Upper lobe of right lung (tissue), 1 donor: ENCODE measurements at regions not wholly inside any gene's neighbourhood (a gene's known extent, or its start where the extent isn't known, plus 50 kb on each side); places are given as distances from the start of the nearest gene placed in this dataset.
A peak's percentile ranks its signal among the peaks of the same experiment; 100 is the strongest.

Experiments used
- ATAC-seq: fragments of 200-7000 bp; cut with Tn5 transposase; one replicate; pipeline ENCODE4 v1.9.1; 2020; ENCODE audit warnings: mild to moderate bottlenecking, moderate library complexity
- DNase-seq: peaks from one replicate; pipeline ENCODE4 v3.0.0-alpha.2; 2020
- H3K27ac ChIP-seq: fragments of 200-600 bp; one replicate; pipeline ENCODE4 v1.8.0; 2022
- H3K27me3 ChIP-seq: fragments of 200-600 bp; one replicate; pipeline ENCODE4 v1.8.0; 2022; ENCODE audit warnings: mild to moderate bottlenecking
- H3K36me3 ChIP-seq: fragments of 200-600 bp; one replicate; pipeline ENCODE4 v1.8.0; 2022
- H3K4me1 ChIP-seq: fragments of 200-600 bp; one replicate; pipeline ENCODE4 v1.8.0; 2022
- H3K4me3 ChIP-seq: fragments of 200-600 bp; one replicate; pipeline ENCODE4 v1.8.0; 2022; ENCODE audit warnings: mild to moderate bottlenecking
- H3K9me3 ChIP-seq: fragments of 200-600 bp; one replicate; pipeline ENCODE4 v1.8.0; 2022
- CTCF ChIP-seq: fragments of 200-600 bp; IDR thresholded peaks from one replicate; pipeline ENCODE4 v1.8.0; 2022; ENCODE audit warnings: antibody characterized with exemption
- intact Hi-C: fragments of 100-400 bp; cut with DNase I; formaldehyde crosslinking; loops from one replicate; pipeline ENCODE4 v1.11.0; 2022
- donor health status: DM: no; HTN: yes; CAD: no; lungs with severe emphysema.

- Histone ChIP-seq H3K4me1 (no peaks in the 10 kb centered on the region), H3K27me3 (no peaks in the 10 kb centered on the region), H3K9me3 (no peaks in the 10 kb centered on the region), H3K36me3 (no peaks in the 10 kb centered on the region), H3K27ac (no peak overlapping the region), H3K4me3 (no peak overlapping the region)
- no peak for DNase-seq
- intact Hi-C loops = no loop called here
- no peak for TF ChIP-seq CTCF
- ATAC-seq = no peak
Measured at GRCh38 chr1:87678266-87678665, 349.6 kb downstream of the LMO4 start.

GRCh38 chr1:87682565-87682964 is 353.9 kb downstream of the LMO4 start:
- Histone ChIP-seq H3K27ac (no peak overlapping the region), H3K4me1 (peaks cover 12% of the 10 kb centered on the region), H3K9me3 (no peaks in the 10 kb centered on the region), H3K4me3 (no peak overlapping the region), H3K27me3 (no peaks in the 10 kb centered on the region), H3K36me3 (no peaks in the 10 kb centered on the region)
- ATAC-seq = no peak
- no peak for DNase-seq
- TF ChIP-seq CTCF = no peak
- intact Hi-C loops = no loop called here

- Histone ChIP-seq H3K27me3 (no peaks in the 10 kb centered on the region), H3K4me3 (peak overlapping the region; percentile 48), H3K4me1 (peaks cover 12% of the 10 kb centered on the region), H3K9me3 (no peaks in the 10 kb centered on the region), H3K36me3 (no peaks in the 10 kb centered on the region), H3K27ac (peak overlapping the region; percentile 76)
- TF ChIP-seq CTCF = no peak
- DNase-seq (no peak), ATAC-seq (peak; percentile 12)
- intact Hi-C loops = no loop called here
Measured at GRCh38 chr1:87683196-87683956, 354.7 kb downstream of the LMO4 start.

GRCh38 chr1:87684194-87684593 is 355.5 kb downstream of the LMO4 start:
- ATAC-seq (peak; percentile 67), DNase-seq (no peak)
- no peak for TF ChIP-seq CTCF
- Histone ChIP-seq H3K27me3 (no peaks in the 10 kb centered on the region), H3K4me3 (peak overlapping the region; percentile 48), H3K36me3 (no peaks in the 10 kb centered on the region), H3K27ac (peak overlapping the region; percentile 76), H3K9me3 (no peaks in the 10 kb centered on the region), H3K4me1 (peaks cover 12% of the 10 kb centered on the region)
- intact Hi-C loops = no loop called here

- ATAC-seq = peak; percentile 39
- DNase-seq = no peak
- Histone ChIP-seq H3K27ac (peak overlapping the region; percentile 76), H3K9me3 (no peaks in the 10 kb centered on the region), H3K4me3 (peak overlapping the region; percentile 48), H3K36me3 (no peaks in the 10 kb centered on the region), H3K27me3 (no peaks in the 10 kb centered on the region), H3K4me1 (peaks cover 12% of the 10 kb centered on the region)
- intact Hi-C loops = no loop called here
- no peak for TF ChIP-seq CTCF
Measured at GRCh38 chr1:87684713-87685205, 356.1 kb downstream of the LMO4 start.
